GM12872 (cell line): ENCODE measurements at regions not wholly inside any gene's neighbourhood (a gene's known extent, or its start where the extent isn't known, plus 50 kb on each side); places are given as distances from the start of the nearest gene placed in this dataset.

ENCODE experiments used
- CTCF ChIP-seq: IDR thresholded peaks from 3 replicates; pipeline ENCODE4 v1.5.1; 2011; ENCODE audit warnings: low read depth, mild to moderate bottlenecking, low read length, moderate library complexity; ENCODE audit not compliant: insufficient read depth

DNA sequence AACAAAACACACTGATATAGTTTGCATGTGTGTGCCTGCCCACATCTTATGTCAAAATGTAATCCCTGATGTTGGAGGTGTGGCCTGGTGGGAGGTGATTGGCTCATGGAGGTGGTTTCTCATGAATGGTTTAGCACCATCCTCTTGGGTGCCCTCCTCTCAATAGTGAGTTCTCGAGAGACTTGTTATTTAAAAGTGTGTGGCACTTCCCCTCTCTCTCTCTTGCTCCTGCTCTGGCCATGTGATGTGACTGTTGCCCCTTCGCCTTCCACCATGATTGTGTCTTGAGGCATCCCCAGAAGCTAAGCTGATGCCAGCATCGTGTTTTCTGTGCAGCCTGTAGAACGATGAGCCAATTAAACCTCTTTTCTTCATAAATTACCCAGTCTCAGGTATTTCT is 454.1 kb upstream of the DCN start:
- no peak for TF ChIP-seq CTCF

DNA sequence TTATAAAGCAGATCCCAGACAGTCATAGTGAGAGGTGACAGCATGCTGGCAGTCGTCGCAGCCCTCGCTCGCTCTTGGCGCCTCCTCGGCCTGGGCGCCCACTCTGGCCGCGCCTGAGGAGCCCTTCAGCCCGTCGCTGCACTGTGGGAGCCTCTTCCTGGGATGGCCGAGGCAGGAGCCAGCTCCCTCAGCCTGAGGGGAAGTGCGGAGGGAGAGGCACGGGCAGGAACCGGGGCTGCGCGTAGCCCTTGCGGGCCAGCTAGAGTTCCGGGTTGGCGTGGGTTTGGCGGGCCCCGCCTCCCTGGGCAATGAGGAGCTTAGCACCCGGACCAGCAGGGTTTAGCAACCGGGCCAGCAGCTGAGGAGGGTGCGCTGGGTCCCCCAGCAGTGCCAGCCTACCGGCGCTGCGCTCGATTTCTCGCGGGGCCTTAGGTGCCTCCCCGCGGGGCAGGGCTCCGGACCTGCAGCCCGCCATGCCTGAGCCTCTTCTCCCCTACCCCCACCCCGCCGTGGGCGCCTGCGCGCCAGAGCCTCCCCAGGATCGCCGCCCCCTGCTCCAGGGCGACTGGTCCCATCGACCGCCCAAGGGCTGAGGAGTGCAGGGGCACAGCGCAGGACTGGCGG is 451.2 kb upstream of the DCN start:
- no peak for TF ChIP-seq CTCF

DNA sequence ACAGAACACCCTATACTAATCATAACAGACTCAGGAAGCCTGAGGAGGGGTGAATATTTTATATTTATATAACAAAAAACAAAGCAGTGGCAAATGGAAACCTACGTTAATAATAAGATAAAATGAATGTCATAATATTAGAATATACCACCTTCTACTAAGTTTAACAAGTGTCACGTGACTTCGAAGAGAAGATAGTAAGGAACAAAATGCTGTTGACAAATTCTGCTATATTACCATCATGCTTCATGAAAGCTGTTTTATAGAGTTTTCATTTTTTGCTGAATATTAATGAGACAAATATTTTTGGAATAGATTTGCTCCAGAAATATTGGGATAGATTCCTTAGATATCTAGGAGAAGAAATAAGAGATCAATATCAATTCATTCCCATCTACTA is 450.6 kb upstream of the DCN start:
- no peak for TF ChIP-seq CTCF

DNA sequence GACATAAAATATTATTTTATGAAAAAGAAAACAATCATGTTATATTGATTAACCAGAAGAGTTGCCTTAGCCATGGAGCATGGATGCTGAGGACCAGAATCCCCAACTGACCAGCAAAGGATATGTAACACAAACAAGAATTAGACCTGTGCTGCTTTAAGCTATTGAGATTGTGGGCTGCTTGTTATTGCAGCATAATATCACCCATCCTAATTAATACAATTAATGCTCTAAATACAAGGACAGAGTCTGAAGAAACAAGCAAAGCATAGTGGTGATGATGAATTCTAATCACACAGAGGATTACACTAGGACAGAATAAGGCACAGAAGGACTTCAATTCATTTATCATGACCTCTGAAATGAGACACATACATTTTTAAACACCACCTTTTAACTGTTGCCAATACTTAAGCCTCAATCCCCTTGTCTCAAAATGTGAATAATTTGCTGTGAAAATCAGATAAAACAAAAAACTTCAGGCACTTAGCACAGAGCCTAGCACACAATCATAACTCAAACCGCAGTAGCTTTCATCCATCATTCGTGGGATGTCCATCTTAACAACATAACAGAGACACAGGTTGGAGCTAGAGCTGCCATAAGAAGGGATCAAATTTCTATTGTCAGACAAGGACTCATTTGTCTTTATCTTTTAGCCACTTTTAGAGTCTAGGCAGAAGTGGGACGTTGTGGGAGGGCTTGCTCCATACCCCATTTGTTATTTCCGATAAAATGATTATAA is 449.6 kb upstream of the DCN start:
- no peak for TF ChIP-seq CTCF

DNA sequence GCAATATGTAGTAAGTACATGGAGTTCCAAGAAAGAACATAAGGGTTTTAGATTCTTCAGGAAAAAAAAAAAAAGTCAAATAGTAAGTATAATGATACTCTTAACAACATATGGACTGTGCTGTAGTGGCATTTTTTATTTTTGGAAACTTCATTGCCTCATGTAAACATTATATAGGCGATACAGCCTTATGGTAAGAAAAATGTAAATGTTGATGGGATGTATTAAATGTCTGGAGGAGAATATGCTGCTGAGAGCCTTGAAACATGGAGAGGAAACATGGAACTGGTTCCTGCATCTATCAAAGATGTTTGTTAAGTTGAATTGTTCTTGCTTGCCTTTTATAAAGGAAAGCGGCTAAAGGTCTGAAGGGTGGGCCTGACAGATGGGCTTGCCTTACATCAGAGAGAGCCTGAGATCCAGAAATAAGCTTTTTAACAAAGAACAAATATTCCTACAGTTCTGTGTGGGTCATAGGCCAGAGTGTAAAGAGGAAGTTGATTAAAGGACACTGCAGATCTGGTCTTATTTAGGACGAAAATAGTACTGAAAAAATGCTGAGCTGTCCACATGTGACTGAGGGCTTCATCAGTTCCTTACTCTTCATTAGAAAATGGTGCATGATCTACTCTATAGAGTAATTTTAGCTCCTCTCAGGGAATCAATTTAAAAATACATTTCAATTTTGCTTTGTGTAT is 448.1 kb upstream of the DCN start:
- TF ChIP-seq CTCF: no peak

- TF ChIP-seq CTCF: no peak
Measured at GRCh38 chr12:91630083-91630482, 447.5 kb upstream of the DCN start.

- no peak for TF ChIP-seq CTCF
Measured at GRCh38 chr12:91629440-91629839, 446.8 kb upstream of the DCN start.
